ENCODE measurements at regions not wholly inside any gene's neighbourhood (a gene's known extent, or its start where the extent isn't known, plus 50 kb on each side); places are given as distances from the start of the nearest gene placed in this dataset.

DNA sequence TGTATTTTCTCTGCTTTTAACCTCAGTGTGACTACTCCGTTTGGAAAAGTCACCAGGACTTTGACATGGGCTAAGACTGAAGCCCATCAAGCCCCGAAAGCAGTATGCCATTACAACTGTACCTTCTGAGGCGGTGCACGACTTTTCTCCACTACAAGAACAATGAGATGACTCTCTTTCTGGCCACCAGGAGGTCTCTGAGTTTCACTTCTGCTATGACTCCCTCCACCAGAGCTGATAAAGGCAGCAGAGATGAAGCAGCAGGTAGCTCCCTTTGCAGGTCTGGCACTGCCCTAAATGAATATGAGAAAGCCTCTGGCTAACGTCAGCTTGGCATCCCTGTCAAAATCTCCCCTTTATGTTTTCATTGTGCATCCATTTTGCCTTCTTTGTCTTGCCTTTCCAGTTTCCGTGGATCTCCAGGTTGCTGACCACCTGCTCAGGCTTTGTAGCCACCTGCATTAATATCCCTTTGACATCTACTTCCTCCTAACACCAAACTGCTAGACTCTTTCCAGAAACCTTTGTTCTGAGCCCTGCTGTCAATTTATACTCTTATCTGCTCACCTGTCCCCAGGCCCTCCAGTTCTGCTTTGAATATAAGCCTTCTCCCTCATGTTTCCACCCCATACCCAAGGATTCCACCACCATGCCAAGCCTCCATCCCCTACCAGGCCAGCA lies 221.7 kb downstream of the ZNF608 start:
- no peak overlapping the region for H3K27ac ChIP-seq
- TF ChIP-seq, protein P1, sequence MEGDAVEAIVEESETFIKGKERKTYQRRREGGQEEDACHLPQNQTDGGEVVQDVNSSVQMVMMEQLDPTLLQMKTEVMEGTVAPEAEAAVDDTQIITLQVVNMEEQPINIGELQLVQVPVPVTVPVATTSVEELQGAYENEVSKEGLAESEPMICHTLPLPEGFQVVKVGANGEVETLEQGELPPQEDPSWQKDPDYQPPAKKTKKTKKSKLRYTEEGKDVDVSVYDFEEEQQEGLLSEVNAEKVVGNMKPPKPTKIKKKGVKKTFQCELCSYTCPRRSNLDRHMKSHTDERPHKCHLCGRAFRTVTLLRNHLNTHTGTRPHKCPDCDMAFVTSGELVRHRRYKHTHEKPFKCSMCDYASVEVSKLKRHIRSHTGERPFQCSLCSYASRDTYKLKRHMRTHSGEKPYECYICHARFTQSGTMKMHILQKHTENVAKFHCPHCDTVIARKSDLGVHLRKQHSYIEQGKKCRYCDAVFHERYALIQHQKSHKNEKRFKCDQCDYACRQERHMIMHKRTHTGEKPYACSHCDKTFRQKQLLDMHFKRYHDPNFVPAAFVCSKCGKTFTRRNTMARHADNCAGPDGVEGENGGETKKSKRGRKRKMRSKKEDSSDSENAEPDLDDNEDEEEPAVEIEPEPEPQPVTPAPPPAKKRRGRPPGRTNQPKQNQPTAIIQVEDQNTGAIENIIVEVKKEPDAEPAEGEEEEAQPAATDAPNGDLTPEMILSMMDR (IDR thresholded peaks at IDR 0.05), result no peak
- TF ChIP-seq ZFX (IDR thresholded peaks at IDR 0.05; ENCODE audit: borderline replicate concordance), result no peak

DNA sequence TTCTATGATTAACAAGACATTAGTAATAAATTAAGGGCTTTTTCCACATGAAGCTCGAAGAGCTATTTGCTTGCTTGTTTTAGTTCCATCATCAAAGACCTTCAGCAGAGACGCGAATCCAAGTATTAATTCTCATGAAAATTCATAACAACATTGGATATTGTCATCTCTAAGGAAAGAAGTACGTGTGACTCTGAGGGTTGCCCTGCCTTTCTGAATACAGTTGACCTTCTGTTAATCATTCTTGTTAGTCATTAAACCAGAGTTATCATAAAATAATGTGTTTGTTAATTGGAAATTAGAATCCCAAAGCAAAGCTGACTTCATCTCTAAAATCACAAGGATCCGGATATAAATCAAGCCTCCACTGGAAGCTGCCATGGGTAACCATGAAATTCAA lies 222.5 kb downstream of the ZNF608 start:
- H3K27ac ChIP-seq, result no peak overlapping the region
- no peak for TF ChIP-seq ZFX (IDR thresholded peaks at IDR 0.05; ENCODE audit: borderline replicate concordance)
- TF ChIP-seq, protein P1 (IDR thresholded peaks at IDR 0.05), result no peak

DNA sequence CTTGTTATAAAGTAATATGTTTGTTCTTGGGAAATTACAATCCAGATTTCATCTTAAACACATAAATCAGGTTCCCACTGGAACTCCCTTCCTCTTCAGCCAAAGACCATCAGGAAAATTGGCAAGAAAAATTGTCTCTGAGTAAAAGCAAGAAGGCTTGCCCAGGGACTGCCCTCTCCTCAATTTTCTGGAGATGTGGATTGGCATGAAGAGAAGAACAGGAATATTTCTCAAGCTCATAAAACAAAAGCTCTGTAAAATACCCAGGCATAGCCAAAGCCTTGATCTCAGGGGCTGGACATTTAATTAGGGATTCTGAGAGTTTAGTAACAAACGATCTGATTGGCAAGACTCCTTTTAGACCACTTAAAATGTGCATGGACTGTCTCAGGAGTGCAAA lies 223.4 kb downstream of the ZNF608 start:
- no peak for TF ChIP-seq ZFX (IDR thresholded peaks at IDR 0.05; ENCODE audit: borderline replicate concordance)
- TF ChIP-seq, protein P1 (IDR thresholded peaks at IDR 0.05), result no peak

DNA sequence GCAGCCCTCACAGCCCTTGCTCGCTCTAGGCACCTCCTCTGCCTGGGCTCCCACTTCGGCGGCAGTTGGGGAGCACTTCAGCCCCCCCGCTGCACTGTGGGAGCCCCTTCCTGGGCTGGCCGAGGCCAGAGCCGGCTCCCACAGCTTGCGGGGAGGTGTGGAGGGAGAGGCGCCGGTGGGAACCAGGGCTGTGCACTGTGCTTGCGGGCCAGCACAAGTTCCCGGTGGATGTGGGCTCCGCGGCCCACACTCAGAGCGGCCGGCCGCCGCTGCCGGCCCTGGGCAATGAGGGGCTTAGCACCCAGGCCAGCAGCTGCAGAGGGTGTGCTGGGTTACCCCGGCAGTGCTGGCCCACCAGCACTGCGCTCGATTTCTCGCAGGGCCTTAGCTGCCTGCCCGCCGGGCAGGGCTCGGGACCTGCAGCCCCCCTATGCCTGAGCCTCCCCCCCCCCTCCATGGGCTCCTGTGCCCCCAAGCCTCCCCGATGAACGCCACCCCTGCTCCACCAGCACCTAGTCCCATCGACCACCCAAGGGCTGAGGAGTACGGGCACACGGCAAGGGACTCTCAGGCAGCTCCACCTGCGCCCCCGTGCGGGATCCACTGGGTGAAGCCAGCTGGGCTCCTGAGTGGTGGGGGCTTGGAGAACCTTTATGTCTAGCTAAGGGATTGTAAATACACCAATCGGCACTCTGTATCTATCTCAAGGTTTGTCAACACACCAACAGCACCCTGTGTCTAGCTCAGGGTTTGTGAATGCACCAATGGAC lies 224.8 kb downstream of the ZNF608 start:
- H3K27ac ChIP-seq, result no peak overlapping the region
- TF ChIP-seq, protein P1 (IDR thresholded peaks at IDR 0.05), result no peak
- no peak for TF ChIP-seq ZFX (IDR thresholded peaks at IDR 0.05; ENCODE audit: borderline replicate concordance)

More for the DNA sequence above, 223.4 kb downstream of the ZNF608 start:
- no peak overlapping the region for H3K27ac ChIP-seq

DNA sequence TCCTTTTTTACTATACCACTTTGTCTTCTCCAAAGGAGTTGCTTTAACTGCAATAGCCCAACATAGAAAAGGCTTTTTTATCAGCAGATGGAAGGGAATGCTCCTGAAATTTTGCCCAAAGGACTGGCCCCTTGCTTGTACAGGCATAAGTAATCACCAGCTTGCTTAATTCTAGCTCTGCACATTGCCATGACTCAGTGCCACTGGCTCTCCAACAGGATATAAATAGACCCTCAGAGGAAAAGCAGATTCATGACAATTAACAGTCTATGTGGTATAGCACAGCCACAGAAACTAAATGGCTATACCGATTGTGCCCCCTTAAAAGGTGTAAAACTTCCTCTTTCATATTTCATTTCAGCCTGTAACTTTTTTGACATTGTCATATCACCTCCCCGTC lies 227.0 kb downstream of the ZNF608 start:
- no peak overlapping the region for H3K27ac ChIP-seq
- TF ChIP-seq, protein P1 (IDR thresholded peaks at IDR 0.05), result no peak
- no peak for TF ChIP-seq ZFX (IDR thresholded peaks at IDR 0.05; ENCODE audit: borderline replicate concordance)

DNA sequence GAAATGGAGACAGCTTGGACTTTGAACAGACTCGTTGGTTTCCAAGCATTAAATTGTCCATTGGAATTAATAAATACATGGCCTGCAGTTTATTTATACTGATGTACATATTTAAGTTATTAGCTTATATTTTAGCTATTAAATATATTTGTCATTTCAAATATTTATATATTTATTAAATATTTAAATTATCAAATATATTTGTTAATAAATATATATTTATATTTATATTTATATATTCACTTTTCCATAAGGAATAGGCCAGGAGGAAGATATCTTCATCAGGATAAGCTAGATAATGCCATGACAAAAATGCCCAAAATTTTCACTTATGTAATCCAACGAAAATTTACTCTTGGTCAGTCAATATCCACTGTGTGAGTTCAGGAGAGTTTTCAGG lies 229.9 kb downstream of the ZNF608 start:
- TF ChIP-seq ZFX (IDR thresholded peaks at IDR 0.05; ENCODE audit: borderline replicate concordance), result no peak
- TF ChIP-seq, protein P1 (IDR thresholded peaks at IDR 0.05), result no peak
- no peak overlapping the region for H3K27ac ChIP-seq

Data from 22Rv1 (cell line).